GM12878 (cell line): ENCODE measurements at regions not wholly inside any gene's neighbourhood (a gene's known extent, or its start where the extent isn't known, plus 50 kb on each side); places are given as distances from the start of the nearest gene placed in this dataset.
A peak's percentile ranks its signal among the peaks of the same experiment; 100 is the strongest.
"Not testable (repeated sequence)": the region's sequence is repeated elsewhere in the genome, so short reads cannot be mapped to it uniquely, and the experiment has no call there.

Experiments
- ATAC-seq: fragments of 200-7000 bp; cut with Tn5 transposase; 3 replicates; pipeline ENCODE4 v1.9.1; 2020; ENCODE audit warnings: mild to moderate bottlenecking, moderate library complexity
- BruUV-seq: library from RNA; stranded (reverse); fragments of 400-500 nt; replicated peaks from 2 replicates; lab custom pipeline; 2021; lab: Mats Ljungman, UMichigan
- CTCF ChIA-PET: fragments of 300-600 bp; sonication (Branson Sonifier 250); formaldehyde crosslinking; extraction: SDS; loops from one replicate; lab custom pipeline; 2021; ENCODE audit warnings: inconsistent platforms; lab: Yijun Ruan, JAX
- POLR2A ChIA-PET: fragments of 350-600 bp; formaldehyde crosslinking; extraction: SDS; loops from one replicate; lab custom pipeline; 2021; ENCODE audit warnings: inconsistent platforms; lab: Charles Lee
- RAD21 ChIA-PET: fragments of 300-600 bp; sonication (Branson Sonifier 250); formaldehyde crosslinking; loops from one replicate; lab custom pipeline; 2023; ENCODE audit warnings: antibody characterized with exemption; ENCODE audit not compliant: unreplicated experiment; lab: Charles Lee
- SMC1A ChIA-PET: fragments of 300-600 bp; sonication (Branson Sonifier 250); formaldehyde crosslinking; loops from one replicate; lab custom pipeline; 2023; ENCODE audit not compliant: unreplicated experiment, uncharacterized antibody; lab: Charles Lee
- DNase-seq: peaks from one replicate; pipeline ENCODE4 v3.0.0-alpha.2; 2011; ENCODE audit warnings: low read depth, low spot score
- FAIRE-seq: peaks from 3 replicates; lab custom pipeline; 2011; peaks lifted over from hg19 to GRCh38; lab: Jason Lieb, UNC
- H2AFZ ChIP-seq: 2 replicates; pipeline ENCODE4 v1.6.0; 2011; ENCODE audit warnings: low read depth, low read length, control low read depth; ENCODE audit not compliant: control insufficient read depth
- H3K27ac ChIP-seq: 2 replicates; pipeline ENCODE4 v1.5.1; 2011; ENCODE audit warnings: control low read depth; ENCODE audit not compliant: control insufficient read depth, insufficient read depth
- H3K27me3 ChIP-seq, 2 experiments: replicated peaks in 1 of 2; 2 replicates each; pipeline versions ENCODE4 v1.6.0 to v1.6.1; 2011; ENCODE audit warnings: low read length in 1 of 2; ENCODE audit not compliant: control insufficient read depth in 2 of 2, insufficient read depth in 2 of 2
- H3K36me3 ChIP-seq, 2 experiments: 2 replicates each; pipeline ENCODE4 v1.5.1; 2011; ENCODE audit warnings: low read length in 1 of 2; ENCODE audit not compliant: control insufficient read depth in 2 of 2, insufficient read depth in 2 of 2
- H3K4me1 ChIP-seq: 2 replicates; pipeline ENCODE4 v1.6.1; 2011; ENCODE audit warnings: mild to moderate bottlenecking, low read length, moderate library complexity, mixed read lengths; ENCODE audit not compliant: control insufficient read depth, insufficient read depth
- H3K4me2 ChIP-seq: 2 replicates; pipeline ENCODE4 v1.6.0; 2011; ENCODE audit warnings: control low read depth; ENCODE audit not compliant: control insufficient read depth, insufficient read depth
- H3K4me3 ChIP-seq: fragments of 200-600 bp; sonication (generic); 2 replicates; pipeline ENCODE4 v1.5.1; 2016
- H3K79me2 ChIP-seq: 2 replicates; pipeline ENCODE4 v1.6.0; 2011; ENCODE audit warnings: low read length; ENCODE audit not compliant: control insufficient read depth, insufficient read depth
- H3K9ac ChIP-seq: 2 replicates; pipeline ENCODE4 v1.8.0; 2011; ENCODE audit warnings: low read length, control low read depth, mixed read lengths; ENCODE audit not compliant: control insufficient read depth, insufficient read depth
- H3K9me3 ChIP-seq: replicated peaks from 3 replicates; pipeline ENCODE4 v1.5.1; 2011; ENCODE audit warnings: mild to moderate bottlenecking, low read length; ENCODE audit not compliant: control insufficient read depth, insufficient read depth
- H4K20me1 ChIP-seq: 2 replicates; pipeline ENCODE4 v1.6.0; 2011; ENCODE audit not compliant: control insufficient read depth, insufficient read depth
- CHD2 ChIP-seq: IDR thresholded peaks from 2 replicates; pipeline ENCODE4 v1.6.1; 2011; ENCODE audit warnings: low read depth, low read length, improper control_type of control experiment, borderline replicate concordance
- EZH2 ChIP-seq: IDR thresholded peaks from 2 replicates; pipeline ENCODE4 v1.6.1; 2012; ENCODE audit warnings: low read depth, mild to moderate bottlenecking, control low read depth, inconsistent platforms, low read length, borderline replicate concordance; ENCODE audit not compliant: control insufficient read depth
- FOXM1 ChIP-seq: IDR thresholded peaks from 2 replicates; pipeline ENCODE4 v1.6.1; 2012; ENCODE audit warnings: low read depth, mild to moderate bottlenecking, inconsistent platforms, low read length, moderate library complexity
- NFYB ChIP-seq: IDR thresholded peaks from 2 replicates; pipeline ENCODE4 v1.6.1; 2011; ENCODE audit warnings: low read depth, mild to moderate bottlenecking, low read length, improper control_type of control experiment, moderate library complexity; ENCODE audit not compliant: insufficient read depth
- RAD51 ChIP-seq: fragments of 450-650 bp; IDR thresholded peaks from 2 replicates; pipeline ENCODE4 v1.6.1; 2016; ENCODE audit warnings: moderate library complexity, mild to moderate bottlenecking, inconsistent platforms
- SUZ12 ChIP-seq: fragments of 200-600 bp; sonication (generic); IDR thresholded peaks from one replicate; pipeline ENCODE4 v1.6.1; 2018; ENCODE audit warnings: antibody characterized with exemption, mild to moderate bottlenecking; ENCODE audit not compliant: unreplicated experiment
- WGBS: methylation state at CpG from one replicate; pipeline ENCODE4 v1.1.6; 2016; ENCODE audit warnings: low lambda C conversion rate; ENCODE audit not compliant: insufficient replicate concordance, insufficient coverage; ENCODE audit errors: missing lambda C conversion rate; 5-methylcytosine and 5-hydroxymethylcytosine counted together
- in situ Hi-C: fragments of 300-500 bp; cut with MboI; formaldehyde crosslinking; loops from 9 replicates; pipeline ENCODE4 v1.14.3; 2018; ENCODE audit warnings: mixed read lengths
- intact Hi-C: fragments of 100-400 bp; cut with micrococcal nuclease; formaldehyde crosslinking; loops from one replicate; pipeline ENCODE4 v1.14.2; 2022; ENCODE audit not compliant: unreplicated experiment

DNA sequence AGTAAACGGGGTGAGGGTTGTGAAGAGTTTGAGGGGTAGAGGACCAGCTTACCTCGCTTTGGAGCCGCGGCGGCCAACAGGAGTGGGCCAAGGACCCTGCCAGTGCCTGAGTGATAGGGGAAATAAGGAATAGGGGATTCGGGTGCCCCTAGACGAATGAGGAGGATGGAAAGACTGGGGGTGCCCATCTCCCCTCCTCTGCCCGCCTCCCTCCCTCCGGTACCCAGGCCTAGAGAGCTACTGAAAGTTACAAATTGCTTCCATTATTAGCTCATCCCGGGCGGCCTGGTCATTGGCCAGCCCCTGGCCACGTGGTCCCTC, 63.1 kb downstream of the SMUG1 start:
- SMC1A ChIA-PET, H3K27ac ChIP-seq, in situ Hi-C loops: not testable (repeated sequence)
- Histone ChIP-seq H3K4me2 (peak overlapping the region; percentile 64; the same call in 1 of the 2 replicates), H3K27me3 (peaks cover 8 to 16% of the 10 kb centered on the region in 2 experiments)
- ATAC-seq: peak; percentile 68
- POLR2A ChIA-PET: interaction anchor here (0.7 kb wide), 2 partner anchors 75 to 149 kb away, joined by 5 to 7 read pairs; no protein-coding TSS in a partner anchor
- TF ChIP-seq NFYB: peak; percentile 52; the same call in 1 of the 2 replicates
- TF ChIP-seq, all 136 proteins: peak for 1; not testable (repeated sequence) for 135
- intact Hi-C loops, H3K9me3 ChIP-seq, H3K4me1 ChIP-seq, H2AFZ ChIP-seq, H3K79me2 ChIP-seq, BruUV-seq, H3K4me3 ChIP-seq, H3K36me3 ChIP-seq, H3K9ac ChIP-seq, CTCF ChIA-PET, H4K20me1 ChIP-seq, FAIRE-seq, RAD21 ChIA-PET, DNase-seq: not testable (repeated sequence)
- WGBS: 4% methylated on average over 10 of the region's 12 CpGs

DNA sequence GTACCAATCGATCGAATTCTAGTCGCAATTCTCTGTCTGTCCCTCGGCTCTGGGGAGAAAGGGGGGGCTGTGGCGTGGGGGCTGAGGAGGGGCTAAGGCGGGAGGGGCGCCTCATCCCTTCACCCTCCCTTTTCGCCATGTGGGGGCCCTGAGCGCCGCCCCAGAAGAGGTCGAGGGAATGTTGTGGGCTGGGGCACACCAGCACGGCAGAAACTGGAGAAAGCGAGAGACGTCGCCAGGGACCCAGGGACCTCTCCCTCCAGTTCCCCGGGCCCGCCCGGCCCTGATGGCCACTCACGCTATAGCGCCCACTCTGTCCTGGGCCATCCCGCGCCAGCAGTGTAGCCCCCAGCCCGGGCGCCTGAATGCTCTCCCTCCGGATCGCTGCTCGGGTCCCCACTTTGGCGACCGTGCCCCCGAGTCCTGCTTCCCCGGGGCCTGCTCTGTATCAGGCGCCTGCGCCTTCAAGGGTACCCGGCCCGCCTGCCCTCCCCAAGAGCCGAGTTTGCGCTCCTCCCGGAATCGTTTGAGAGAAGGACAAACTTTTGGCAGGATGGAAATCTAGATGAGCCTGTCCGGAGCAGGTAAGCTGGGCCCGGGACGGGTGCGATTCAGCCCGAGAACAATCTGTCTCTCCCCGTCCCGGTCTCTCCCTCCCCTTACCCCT, 62.6 kb downstream of the SMUG1 start:
- Histone ChIP-seq H4K20me1 (no peaks in the 10 kb centered on the region), H3K4me2 (peak overlapping the region; percentile 64; the same call in 1 of the 2 replicates), H3K4me3 (no peak overlapping the region), H3K27me3 (peaks cover 8 to 16% of the 10 kb centered on the region in 2 experiments), H3K9me3 (no peaks in the 10 kb centered on the region), H3K79me2 (no peaks in the 10 kb centered on the region), H2AFZ (peak overlapping the region; percentile 2; the same call in 1 of the 2 replicates), H3K27ac (no peak overlapping the region), H3K9ac (no peak overlapping the region), H3K36me3 (no peaks in the 10 kb centered on the region), H3K4me1 (no peaks in the 10 kb centered on the region)
- ChIA-PET CTCF (no interaction called here), POLR2A (interaction anchor here (0.7 kb wide), 2 partner anchors 75 to 149 kb away, joined by 5 to 7 read pairs; no protein-coding TSS in a partner anchor), SMC1A (no interaction called here), RAD21 (interaction anchor here (0.6 kb wide), 1 partner anchor 12 kb away, joined by 3 read pairs; no protein-coding TSS in a partner anchor)
- DNase-seq (no peak), ATAC-seq (peak; percentile 68), FAIRE-seq (no peak)
- intact Hi-C loops (no loop called here), in situ Hi-C loops (no loop called here)
- WGBS: 3% methylated on average over 38 of the region's 46 CpGs
- TF ChIP-seq EZH2: 0 out of 2 replicates have a peak, but pooled peaks have one; percentile 50
- peak; percentile 18 for TF ChIP-seq SUZ12
- TF ChIP-seq RAD51: 0 out of 2 replicates have a peak, but pooled peaks have one; percentile 20
- TF ChIP-seq CHD2: no peak
- no peak for TF ChIP-seq FOXM1
- BruUV-seq: no TSS peak
